OCI-LY3 (cell line): ENCODE measurements at regions not wholly inside any gene's neighbourhood (a gene's known extent, or its start where the extent isn't known, plus 50 kb on each side); places are given as distances from the start of the nearest gene placed in this dataset.

Source experiments
- H2AFZ ChIP-seq: fragments of 200-600, 300-600 bp; shearing (Covaris generic); 2 replicates; pipeline ENCODE4 v1.6.0; 2014; ENCODE audit warnings: antibody characterized with exemption, low read depth, low read length
- H3K27ac ChIP-seq: fragments of 200-600, 300-600 bp; sonication (generic); 2 replicates; pipeline ENCODE4 v1.5.1; 2014; ENCODE audit warnings: mild to moderate bottlenecking, low read length, moderate library complexity, mixed read lengths
- H3K27me3 ChIP-seq: fragments of 200-600, 300-600 bp; sonication (generic); 2 replicates; pipeline ENCODE4 v1.6.1; 2014; ENCODE audit warnings: low read depth, low read length, mixed read lengths
- H3K36me3 ChIP-seq: fragments of 200-600, 300-600 bp; sonication (generic); replicated peaks from 2 replicates; pipeline ENCODE3; 2014; ENCODE audit warnings: low read depth, low read length, mixed read lengths
- H3K4me1 ChIP-seq: fragments of 300-600, 200-600 bp; sonication (generic); 2 replicates; pipeline ENCODE4 v1.6.1; 2014; ENCODE audit warnings: low read length, mixed read lengths
- H3K4me2 ChIP-seq: fragments of 200-600, 300-600 bp; sonication (generic); 2 replicates; pipeline ENCODE4 v1.6.1; 2014; ENCODE audit warnings: low read length, mixed read lengths
- H3K4me3 ChIP-seq: fragments of 300-600, 200-600 bp; sonication (generic); 2 replicates; pipeline ENCODE4 v1.5.1; 2014; ENCODE audit warnings: antibody characterized with exemption, mild to moderate bottlenecking, low read length, moderate library complexity
- H3K79me2 ChIP-seq: fragments of 300-600, 200-600 bp; shearing (Covaris generic); 2 replicates; pipeline ENCODE4 v1.6.1; 2014; ENCODE audit warnings: mild to moderate bottlenecking, low read length, mixed read lengths
- H3K9ac ChIP-seq: fragments of 300-600, 200-600 bp; shearing (Covaris generic); 2 replicates; pipeline ENCODE4 v1.6.0; 2014; ENCODE audit warnings: mild to moderate bottlenecking, low read length, moderate library complexity
- H3K9me3 ChIP-seq: fragments of 200-600, 300-600 bp; shearing (Covaris generic); 2 replicates; pipeline ENCODE4 v1.6.1; 2014; ENCODE audit warnings: low read length, mixed read lengths; ENCODE audit not compliant: insufficient read depth
- H4K20me1 ChIP-seq: fragments of 200-600, 300-600 bp; sonication (generic); 2 replicates; pipeline ENCODE4 v1.6.1; 2016; ENCODE audit warnings: low read length, mixed read lengths; ENCODE audit not compliant: insufficient read depth
- EZH2phosphoT487 ChIP-seq: fragments of 200-600 bp; shearing (Covaris generic); IDR thresholded peaks from 2 replicates; pipeline ENCODE4 v1.6.1; 2018; ENCODE audit warnings: antibody characterized with exemption, mixed run types, low read depth
- TF ChIP-seq, protein P1 (sequence below): fragments of 200-600, 300-600 bp; sonication (generic); IDR thresholded peaks from 2 replicates; pipeline ENCODE4 v1.5.1; 2014; ENCODE audit warnings: antibody characterized with exemption, low read length, low read depth

DNA sequence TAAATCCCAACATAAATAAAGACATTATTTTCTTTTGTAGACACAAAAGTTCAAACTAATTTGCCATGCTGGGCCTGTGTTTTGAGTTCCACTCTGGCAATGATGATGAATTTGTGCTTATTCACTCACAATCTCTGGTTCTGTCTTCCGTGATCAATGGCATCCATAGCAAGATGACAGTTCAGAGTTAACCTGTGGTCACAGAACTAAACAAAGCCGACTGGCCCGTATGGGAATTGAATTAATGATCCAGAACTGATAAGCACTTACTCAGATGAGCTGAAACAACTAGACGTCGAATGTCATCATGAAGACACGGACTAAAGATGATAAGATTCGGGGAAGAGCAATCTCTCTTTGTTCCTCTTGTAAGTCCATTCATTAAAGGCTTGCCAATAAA, 81.6 kb downstream of the CAPZA3 start:
- no peaks in the 10 kb centered on the region for H4K20me1 ChIP-seq
- H3K9me3 ChIP-seq = no peaks in the 10 kb centered on the region
- H3K79me2 ChIP-seq = no peaks in the 10 kb centered on the region
- TF ChIP-seq, protein P1, sequence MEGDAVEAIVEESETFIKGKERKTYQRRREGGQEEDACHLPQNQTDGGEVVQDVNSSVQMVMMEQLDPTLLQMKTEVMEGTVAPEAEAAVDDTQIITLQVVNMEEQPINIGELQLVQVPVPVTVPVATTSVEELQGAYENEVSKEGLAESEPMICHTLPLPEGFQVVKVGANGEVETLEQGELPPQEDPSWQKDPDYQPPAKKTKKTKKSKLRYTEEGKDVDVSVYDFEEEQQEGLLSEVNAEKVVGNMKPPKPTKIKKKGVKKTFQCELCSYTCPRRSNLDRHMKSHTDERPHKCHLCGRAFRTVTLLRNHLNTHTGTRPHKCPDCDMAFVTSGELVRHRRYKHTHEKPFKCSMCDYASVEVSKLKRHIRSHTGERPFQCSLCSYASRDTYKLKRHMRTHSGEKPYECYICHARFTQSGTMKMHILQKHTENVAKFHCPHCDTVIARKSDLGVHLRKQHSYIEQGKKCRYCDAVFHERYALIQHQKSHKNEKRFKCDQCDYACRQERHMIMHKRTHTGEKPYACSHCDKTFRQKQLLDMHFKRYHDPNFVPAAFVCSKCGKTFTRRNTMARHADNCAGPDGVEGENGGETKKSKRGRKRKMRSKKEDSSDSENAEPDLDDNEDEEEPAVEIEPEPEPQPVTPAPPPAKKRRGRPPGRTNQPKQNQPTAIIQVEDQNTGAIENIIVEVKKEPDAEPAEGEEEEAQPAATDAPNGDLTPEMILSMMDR = no peak
- TF ChIP-seq EZH2phosphoT487 = no peak
- H3K27me3 ChIP-seq = no peaks in the 10 kb centered on the region
- no peaks in the 10 kb centered on the region for H3K36me3 ChIP-seq
- H3K27ac ChIP-seq = no peak overlapping the region
- peaks cover 12% of the 10 kb centered on the region for H3K4me1 ChIP-seq
- no peak overlapping the region for H3K9ac ChIP-seq
- H3K4me3 ChIP-seq = no peak overlapping the region
- H3K4me2 ChIP-seq = no peak overlapping the region
- no peak overlapping the region for H2AFZ ChIP-seq

DNA sequence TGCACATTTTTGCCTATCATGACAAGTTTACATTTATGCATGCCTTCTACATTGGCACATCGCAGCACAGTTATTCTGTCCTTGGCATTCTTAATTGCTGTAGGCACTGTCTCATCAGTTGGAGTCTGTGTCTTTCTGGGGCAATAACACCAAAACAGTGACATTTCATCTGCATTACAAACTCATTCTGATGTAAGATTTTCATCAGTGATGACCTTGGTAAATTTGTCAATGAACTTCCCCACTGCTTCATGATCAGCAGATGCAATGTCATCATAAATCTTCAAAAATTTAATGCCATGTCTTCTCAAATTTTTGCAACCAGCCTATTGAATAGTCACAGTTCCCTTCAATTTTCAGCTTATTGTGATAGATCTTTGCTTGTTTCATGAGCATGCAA, 85.5 kb downstream of the CAPZA3 start:
- Histone ChIP-seq H3K27ac (no peak overlapping the region), H3K27me3 (no peaks in the 10 kb centered on the region), H3K9ac (no peak overlapping the region), H3K4me2 (no peak overlapping the region), H4K20me1 (no peaks in the 10 kb centered on the region), H3K4me3 (no peak overlapping the region), H3K4me1 (no peaks in the 10 kb centered on the region), H3K36me3 (no peaks in the 10 kb centered on the region), H3K9me3 (peaks cover under 1% of the 10 kb centered on the region; the same call in 1 of the 2 replicates), H3K79me2 (no peaks in the 10 kb centered on the region), H2AFZ (no peak overlapping the region)
- TF ChIP-seq, protein P1 = no peak
- no peak for TF ChIP-seq EZH2phosphoT487

DNA sequence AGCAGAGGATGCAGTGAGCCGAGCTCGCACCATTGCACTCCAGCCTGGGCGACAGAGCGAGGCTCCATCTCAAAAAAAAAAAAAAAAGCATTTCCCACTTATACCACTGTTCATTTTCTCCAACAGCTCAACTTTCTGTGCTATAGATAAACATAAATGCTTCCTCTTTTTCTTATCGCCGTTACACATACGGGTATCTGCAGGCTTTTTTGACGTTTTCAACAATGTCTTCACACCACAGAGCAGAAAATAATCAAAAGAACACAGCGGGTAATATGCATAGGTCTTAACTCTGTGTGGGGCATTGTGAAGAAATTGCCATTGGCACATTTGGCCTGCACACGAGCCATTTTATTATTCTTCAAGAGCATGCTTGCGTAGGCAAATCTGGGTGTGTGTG, 86.4 kb downstream of the CAPZA3 start:
- Histone ChIP-seq H2AFZ (no peak overlapping the region), H4K20me1 (no peaks in the 10 kb centered on the region), H3K4me3 (no peak overlapping the region), H3K9me3 (peaks cover 9% of the 10 kb centered on the region), H3K79me2 (no peaks in the 10 kb centered on the region), H3K27me3 (no peaks in the 10 kb centered on the region), H3K36me3 (no peaks in the 10 kb centered on the region), H3K27ac (no peak overlapping the region), H3K4me2 (no peak overlapping the region), H3K4me1 (no peaks in the 10 kb centered on the region), H3K9ac (no peak overlapping the region)
- no peak for TF ChIP-seq EZH2phosphoT487
- TF ChIP-seq, protein P1 = no peak

DNA sequence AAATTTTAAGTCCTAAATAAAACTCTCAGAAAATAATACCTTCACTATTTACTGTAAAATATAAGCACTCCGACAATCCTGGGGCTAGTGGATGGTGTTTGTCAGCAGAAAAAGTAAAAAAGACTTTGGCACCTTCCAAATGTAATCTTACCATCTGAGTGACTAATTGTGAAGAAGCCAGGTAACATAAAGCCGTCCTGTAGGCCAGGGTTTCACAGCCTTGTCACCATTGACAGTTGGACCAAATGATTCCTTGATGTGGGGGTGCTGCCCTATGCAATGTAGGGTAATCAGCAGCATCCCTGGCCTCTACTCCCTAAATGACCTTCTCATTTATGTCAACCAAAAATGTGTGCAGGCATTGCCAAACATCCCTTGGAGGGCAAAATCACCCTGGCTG, 87.2 kb downstream of the CAPZA3 start:
- H3K4me2 ChIP-seq = no peak overlapping the region
- TF ChIP-seq EZH2phosphoT487 = no peak
- TF ChIP-seq, protein P1 = no peak

More for the DNA sequence above, 87.2 kb downstream of the CAPZA3 start:
- no peak overlapping the region for H2AFZ ChIP-seq
- H3K27me3 ChIP-seq = no peaks in the 10 kb centered on the region
- no peaks in the 10 kb centered on the region for H3K36me3 ChIP-seq
- H4K20me1 ChIP-seq = no peaks in the 10 kb centered on the region
- no peaks in the 10 kb centered on the region for H3K79me2 ChIP-seq
- peaks cover 10% of the 10 kb centered on the region for H3K9me3 ChIP-seq
- H3K4me1 ChIP-seq = no peaks in the 10 kb centered on the region
- no peak overlapping the region for H3K4me3 ChIP-seq
- no peak overlapping the region for H3K9ac ChIP-seq
- H3K27ac ChIP-seq = no peak overlapping the region
